ENCODE measurements at regions not wholly inside any gene's neighbourhood (a gene's known extent, or its start where the extent isn't known, plus 50 kb on each side); places are given as distances from the start of the nearest gene placed in this dataset.

GRCh38 chr15:57820119-57820518 is 113.6 kb downstream of the POLR2M start:
- peak; percentile 29 for DNase-seq (ENCODE audit: low read depth)
- no peak overlapping the region for H3K4me3 ChIP-seq (ENCODE audit: low read depth, low read length)

- DNase-seq (ENCODE audit: low read depth), result no peak
- no peak overlapping the region for H3K4me3 ChIP-seq (ENCODE audit: low read depth, low read length)
Observed at GRCh38 chr15:57821826-57822225, 115.3 kb downstream of the POLR2M start.

GRCh38 chr15:57823325-57823882 is 116.9 kb downstream of the POLR2M start:
- no peak for DNase-seq (ENCODE audit: low read depth)
- no peak overlapping the region for H3K4me3 ChIP-seq (ENCODE audit: low read depth, low read length)

- no peak for DNase-seq (ENCODE audit: low read depth)
Observed at GRCh38 chr15:57824186-57824585, 117.7 kb downstream of the POLR2M start.

GRCh38 chr15:57827021-57827420 is 120.5 kb downstream of the POLR2M start:
- H3K4me3 ChIP-seq (ENCODE audit: low read depth, low read length), result no peak overlapping the region
- no peak for DNase-seq (ENCODE audit: low read depth)

More at GRCh38 chr15:57824186-57824585, 117.7 kb downstream of the POLR2M start:
- H3K4me3 ChIP-seq (ENCODE audit: low read depth, low read length), result no peak overlapping the region

GRCh38 chr15:57827971-57828370 is 121.5 kb downstream of the POLR2M start:
- DNase-seq (ENCODE audit: low read depth), result no peak

GRCh38 chr15:57832183-57832582 is 125.7 kb downstream of the POLR2M start:
- no peak overlapping the region for H3K4me3 ChIP-seq (ENCODE audit: low read depth, low read length)
- no peak for DNase-seq (ENCODE audit: low read depth)

More at GRCh38 chr15:57827971-57828370, 121.5 kb downstream of the POLR2M start:
- H3K4me3 ChIP-seq (ENCODE audit: low read depth, low read length), result no peak overlapping the region

GRCh38 chr15:57835119-57835518 is 128.6 kb downstream of the POLR2M start:
- no peak for DNase-seq (ENCODE audit: low read depth)

GRCh38 chr15:57849317-57849716 is 142.8 kb downstream of the POLR2M start:
- H3K4me3 ChIP-seq (ENCODE audit: low read depth, low read length), result no peak overlapping the region
- DNase-seq (ENCODE audit: low read depth), result no peak

More at GRCh38 chr15:57835119-57835518, 128.6 kb downstream of the POLR2M start:
- H3K4me3 ChIP-seq (ENCODE audit: low read depth, low read length), result no peak overlapping the region

GRCh38 chr15:57854531-57854930 is 148.0 kb downstream of the POLR2M start:
- DNase-seq (ENCODE audit: low read depth), result no peak
- H3K4me3 ChIP-seq (ENCODE audit: low read depth, low read length), result no peak overlapping the region

GRCh38 chr15:57857871-57858270 is 151.4 kb downstream of the POLR2M start:
- DNase-seq (ENCODE audit: low read depth), result no peak

GRCh38 chr15:57859130-57859685 is 152.7 kb downstream of the POLR2M start:
- DNase-seq (ENCODE audit: low read depth), result no peak
- no peak overlapping the region for H3K4me3 ChIP-seq (ENCODE audit: low read depth, low read length)

More at GRCh38 chr15:57857871-57858270, 151.4 kb downstream of the POLR2M start:
- no peak overlapping the region for H3K4me3 ChIP-seq (ENCODE audit: low read depth, low read length)

GRCh38 chr15:57861034-57861638 is 154.6 kb downstream of the POLR2M start:
- peak; percentile 23 for DNase-seq (ENCODE audit: low read depth)
- no peak overlapping the region for H3K4me3 ChIP-seq (ENCODE audit: low read depth, low read length)

- no peak overlapping the region for H3K4me3 ChIP-seq (ENCODE audit: low read depth, low read length)
- peak; percentile 63 for DNase-seq (ENCODE audit: low read depth)
Observed at GRCh38 chr15:57861815-57862586, 155.5 kb downstream of the POLR2M start.

GRCh38 chr15:57862761-57863160 is 156.2 kb downstream of the POLR2M start:
- H3K4me3 ChIP-seq (ENCODE audit: low read depth, low read length), result no peak overlapping the region
- DNase-seq (ENCODE audit: low read depth), result no peak

- DNase-seq (ENCODE audit: low read depth), result no peak
- no peak overlapping the region for H3K4me3 ChIP-seq (ENCODE audit: low read depth, low read length)
Observed at GRCh38 chr15:57865294-57865693, 158.8 kb downstream of the POLR2M start.

- no peak for DNase-seq (ENCODE audit: low read depth)
- H3K4me3 ChIP-seq (ENCODE audit: low read depth, low read length), result no peak overlapping the region
Observed at GRCh38 chr15:57866149-57866736, 159.7 kb downstream of the POLR2M start.

- DNase-seq (ENCODE audit: low read depth), result no peak
- H3K4me3 ChIP-seq (ENCODE audit: low read depth, low read length), result no peak overlapping the region
Observed at GRCh38 chr15:57867970-57868798, 161.7 kb downstream of the POLR2M start.

- H3K4me3 ChIP-seq (ENCODE audit: low read depth, low read length), result no peak overlapping the region
- DNase-seq (ENCODE audit: low read depth), result no peak
Observed at GRCh38 chr15:57870667-57871066, 164.2 kb downstream of the POLR2M start.

All from skeletal muscle cell (primary cell).